HUES64 (cell line): ENCODE measurements at regions not wholly inside any gene's neighbourhood (a gene's known extent, or its start where the extent isn't known, plus 50 kb on each side); places are given as distances from the start of the nearest gene placed in this dataset.

Source experiments
- H3K27ac ChIP-seq: 2 replicates; pipeline ENCODE4 v1.7.0; 2013; ENCODE audit warnings: low read depth, low read length, inconsistent platforms
- H3K27me3 ChIP-seq: 2 replicates; pipeline ENCODE4 v1.6.1; 2013; ENCODE audit warnings: mild to moderate bottlenecking, low read length; ENCODE audit not compliant: insufficient read depth
- H3K36me3 ChIP-seq: 2 replicates; pipeline ENCODE4 v1.6.1; 2013; ENCODE audit warnings: mild to moderate bottlenecking, low read length; ENCODE audit not compliant: insufficient read depth
- H3K4me1 ChIP-seq: 2 replicates; pipeline ENCODE4 v1.6.1; 2013; ENCODE audit warnings: mild to moderate bottlenecking, low read length, moderate library complexity; ENCODE audit not compliant: insufficient read depth
- H3K4me3 ChIP-seq: 2 replicates; pipeline ENCODE4 v1.5.1; 2013; ENCODE audit warnings: mild to moderate bottlenecking, low read length, moderate library complexity
- H3K9ac ChIP-seq: 2 replicates; pipeline ENCODE4 v1.6.1; 2013; ENCODE audit warnings: mild to moderate bottlenecking, low read depth, low read length
- H3K9me3 ChIP-seq: 2 replicates; pipeline ENCODE4 v1.6.1; 2013; ENCODE audit warnings: low read depth, low read length; ENCODE audit not compliant: insufficient read depth
- WGBS: fragments of 150-250, 120-280 bp; methylation state at CpG from one replicate; pipeline ENCODE4 v1.1.7; 2013; ENCODE audit warnings: missing lambda C conversion rate; 5-methylcytosine and 5-hydroxymethylcytosine counted together

DNA sequence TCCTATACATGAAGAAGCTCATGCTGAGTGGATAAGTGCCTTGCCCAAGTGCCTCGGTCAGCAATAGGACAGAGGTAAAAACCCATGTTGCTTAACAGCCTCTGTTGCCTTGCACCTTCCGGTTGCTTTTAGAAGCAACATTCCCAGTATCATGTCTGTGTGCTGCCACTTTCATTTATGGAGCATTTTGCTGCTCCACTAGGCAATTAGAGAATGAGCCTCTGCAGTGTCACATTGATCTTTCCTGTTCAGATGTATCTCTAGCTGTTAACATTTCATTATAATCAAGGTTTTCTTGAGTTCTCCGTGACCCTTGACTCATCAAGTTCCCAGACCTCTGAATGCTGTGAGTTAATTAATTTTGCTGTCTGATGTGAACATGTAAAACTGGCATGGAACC is 134.5 kb upstream of the EPB41L3 start:
- Histone ChIP-seq H3K27me3 (no peaks in the 10 kb centered on the region), H3K27ac (no peak overlapping the region), H3K36me3 (no peaks in the 10 kb centered on the region), H3K9me3 (no peaks in the 10 kb centered on the region), H3K4me3 (no peak overlapping the region), H3K9ac (no peak overlapping the region), H3K4me1 (peaks cover 24% of the 10 kb centered on the region)
- 70% methylated on average over 3 of the region's 3 CpGs for WGBS

DNA sequence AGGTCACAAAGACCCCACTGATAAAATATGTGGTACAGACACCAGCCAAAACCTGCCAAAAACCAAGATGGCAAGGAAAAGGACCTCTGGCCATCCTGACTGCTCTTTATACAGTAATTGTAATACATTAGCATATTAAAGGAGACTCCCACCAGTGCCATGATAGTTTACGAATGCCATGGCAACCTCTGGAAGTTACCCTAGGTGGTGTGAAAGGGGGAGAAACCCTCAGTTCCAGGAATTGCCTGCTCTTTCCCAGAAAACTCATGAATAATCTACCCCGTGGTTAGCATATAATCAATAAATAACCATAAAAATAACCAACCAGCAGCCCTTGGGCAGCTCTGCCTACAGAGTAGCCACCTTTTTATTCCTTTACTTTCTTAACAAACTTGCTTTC is 129.8 kb upstream of the EPB41L3 start:
- Histone ChIP-seq H3K27me3 (no peaks in the 10 kb centered on the region), H3K4me1 (peaks cover 12% of the 10 kb centered on the region), H3K36me3 (no peaks in the 10 kb centered on the region), H3K9ac (no peak overlapping the region), H3K9me3 (no peaks in the 10 kb centered on the region), H3K27ac (no peak overlapping the region), H3K4me3 (no peak overlapping the region)
- 85% methylated on average over 2 of the region's 2 CpGs for WGBS

GRCh38 chr18:5669585-5669984 is 125.8 kb upstream of the EPB41L3 start:
- Histone ChIP-seq H3K27ac (no peak overlapping the region), H3K9me3 (no peaks in the 10 kb centered on the region), H3K4me3 (no peak overlapping the region), H3K36me3 (no peaks in the 10 kb centered on the region), H3K4me1 (no peaks in the 10 kb centered on the region), H3K9ac (no peak overlapping the region), H3K27me3 (no peaks in the 10 kb centered on the region)
- 88% methylated on average over 2 of the region's 2 CpGs for WGBS

- Histone ChIP-seq H3K4me3 (no peak overlapping the region), H3K27me3 (no peaks in the 10 kb centered on the region), H3K9me3 (no peaks in the 10 kb centered on the region), H3K36me3 (no peaks in the 10 kb centered on the region), H3K4me1 (no peaks in the 10 kb centered on the region), H3K27ac (no peak overlapping the region), H3K9ac (no peak overlapping the region)
- WGBS = 96% methylated on average over 2 of the region's 2 CpGs
Measured at GRCh38 chr18:5668087-5668715, 124.4 kb upstream of the EPB41L3 start.

GRCh38 chr18:5667356-5667755 is 123.6 kb upstream of the EPB41L3 start:
- H3K27me3 ChIP-seq = no peaks in the 10 kb centered on the region
- H3K27ac ChIP-seq = no peak overlapping the region
- no peak overlapping the region for H3K4me3 ChIP-seq
- H3K4me1 ChIP-seq = no peaks in the 10 kb centered on the region
- no peaks in the 10 kb centered on the region for H3K36me3 ChIP-seq
- WGBS = 92% methylated on average over 2 of the region's 3 CpGs
- no peaks in the 10 kb centered on the region for H3K9me3 ChIP-seq
- no peak overlapping the region for H3K9ac ChIP-seq

DNA sequence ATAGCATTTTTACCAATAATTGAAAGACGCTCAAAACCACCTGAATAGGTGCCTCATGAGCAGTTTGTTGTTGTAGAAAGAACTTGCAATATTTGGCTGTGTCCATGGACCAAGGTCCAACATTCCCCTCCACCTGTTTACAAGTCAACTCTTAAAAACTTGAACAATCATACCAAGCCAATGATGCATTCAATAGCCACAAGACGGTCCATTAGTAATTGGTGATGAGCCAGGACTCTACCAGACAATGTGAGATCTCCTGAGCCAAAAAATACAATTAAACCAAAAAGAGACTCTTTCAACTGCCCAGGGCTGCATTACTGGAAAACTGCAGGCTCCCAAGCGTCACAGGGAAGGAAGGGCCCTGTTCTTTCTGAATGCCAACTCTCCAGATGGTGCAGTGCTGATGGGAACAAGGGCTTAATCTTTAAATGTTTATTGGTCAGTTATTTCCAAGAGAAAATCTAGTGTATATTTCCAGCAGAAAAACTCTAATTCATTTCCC is 118.8 kb upstream of the EPB41L3 start:
- Histone ChIP-seq H3K27ac (no peak overlapping the region), H3K4me3 (no peak overlapping the region), H3K9me3 (no peaks in the 10 kb centered on the region), H3K4me1 (no peaks in the 10 kb centered on the region), H3K27me3 (no peaks in the 10 kb centered on the region), H3K36me3 (no peaks in the 10 kb centered on the region), H3K9ac (no peak overlapping the region)
- WGBS = 94% methylated on average over 3 of the region's 3 CpGs

GRCh38 chr18:5661179-5661578 is 117.4 kb upstream of the EPB41L3 start:
- Histone ChIP-seq H3K4me3 (no peak overlapping the region), H3K27me3 (no peaks in the 10 kb centered on the region), H3K36me3 (no peaks in the 10 kb centered on the region), H3K4me1 (no peaks in the 10 kb centered on the region), H3K27ac (no peak overlapping the region), H3K9me3 (no peaks in the 10 kb centered on the region), H3K9ac (no peak overlapping the region)
- 88% methylated on average over 1 of the region's 1 CpG for WGBS

- Histone ChIP-seq H3K27ac (no peak overlapping the region), H3K9ac (no peak overlapping the region), H3K36me3 (no peaks in the 10 kb centered on the region), H3K27me3 (no peaks in the 10 kb centered on the region), H3K4me1 (no peaks in the 10 kb centered on the region), H3K4me3 (no peak overlapping the region), H3K9me3 (no peaks in the 10 kb centered on the region; the same call in 1 of the 2 replicates)
- WGBS = 82% methylated on average over 3 of the region's 3 CpGs
Measured at GRCh38 chr18:5653802-5654201, 110.0 kb upstream of the EPB41L3 start.

GRCh38 chr18:5651736-5652135 is 107.9 kb upstream of the EPB41L3 start:
- Histone ChIP-seq H3K36me3 (no peaks in the 10 kb centered on the region), H3K4me1 (no peaks in the 10 kb centered on the region; the same call in 1 of the 2 replicates), H3K4me3 (no peak overlapping the region), H3K27me3 (no peaks in the 10 kb centered on the region), H3K9me3 (no peaks in the 10 kb centered on the region; the same call in 1 of the 2 replicates), H3K27ac (no peak overlapping the region), H3K9ac (no peak overlapping the region)

DNA sequence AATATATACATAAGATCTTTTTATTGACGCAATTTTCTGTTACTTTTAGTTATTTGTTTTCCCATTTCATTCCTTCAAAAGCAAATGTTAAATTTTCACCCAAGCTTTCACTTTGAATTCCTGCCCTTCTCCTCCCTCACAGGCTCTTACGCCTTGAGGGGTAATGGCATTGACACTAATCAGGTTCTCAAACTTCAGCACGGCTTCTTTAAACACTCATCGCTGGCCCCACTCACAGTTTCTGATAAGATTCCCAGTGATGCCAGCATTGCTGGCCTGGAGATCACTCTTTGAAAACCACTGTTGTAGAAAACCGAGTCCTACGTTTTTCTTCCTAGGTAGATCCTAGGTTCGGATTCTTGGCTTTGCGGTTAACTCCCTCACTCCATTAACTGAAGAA is 105.6 kb upstream of the EPB41L3 start:
- Histone ChIP-seq H3K9ac (no peak overlapping the region), H3K4me3 (no peak overlapping the region), H3K9me3 (no peaks in the 10 kb centered on the region; the same call in 1 of the 2 replicates), H3K4me1 (peaks cover 6% of the 10 kb centered on the region), H3K36me3 (no peaks in the 10 kb centered on the region), H3K27ac (no peak overlapping the region), H3K27me3 (no peaks in the 10 kb centered on the region)
- WGBS = 92% methylated on average over 8 of the region's 8 CpGs

DNA sequence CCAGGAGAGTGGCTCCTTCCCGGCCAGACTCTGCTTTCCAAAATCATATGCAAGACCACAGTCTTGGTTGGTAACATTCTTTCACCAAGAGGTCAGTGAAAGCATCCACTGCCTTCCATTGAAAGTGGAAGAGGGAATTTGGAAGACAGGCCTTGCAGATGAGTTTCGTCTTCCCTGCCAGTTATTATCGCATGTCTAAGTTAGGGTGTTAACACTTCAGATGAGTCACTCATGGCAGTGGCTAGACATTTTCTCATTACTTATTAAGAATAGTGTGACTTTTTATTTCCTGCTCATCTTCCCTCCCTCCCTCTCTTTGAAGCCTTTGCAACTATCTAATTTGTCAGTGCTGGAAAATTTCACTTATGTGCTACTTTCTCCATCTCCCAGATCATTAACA is 102.9 kb upstream of the EPB41L3 start:
- no peak overlapping the region for H3K4me3 ChIP-seq
- no peak overlapping the region for H3K27ac ChIP-seq
- peaks cover 6% of the 10 kb centered on the region for H3K4me1 ChIP-seq
- WGBS = 86% methylated on average over 3 of the region's 3 CpGs
- H3K9ac ChIP-seq = no peak overlapping the region
- no peaks in the 10 kb centered on the region for H3K36me3 ChIP-seq
- H3K9me3 ChIP-seq = no peaks in the 10 kb centered on the region; the same call in 1 of the 2 replicates
- no peaks in the 10 kb centered on the region for H3K27me3 ChIP-seq

GRCh38 chr18:5643288-5643687 is 99.5 kb upstream of the EPB41L3 start:
- Histone ChIP-seq H3K9me3 (no peaks in the 10 kb centered on the region), H3K27ac (no peak overlapping the region), H3K4me3 (no peak overlapping the region), H3K27me3 (no peaks in the 10 kb centered on the region), H3K9ac (no peak overlapping the region), H3K36me3 (no peaks in the 10 kb centered on the region), H3K4me1 (peaks cover 6% of the 10 kb centered on the region)
- WGBS = 94% methylated on average over 7 of the region's 7 CpGs
